Pancreas (tissue), 10 donors: ENCODE measurements at regions not wholly inside any gene's neighbourhood (a gene's known extent, or its start where the extent isn't known, plus 50 kb on each side); places are given as distances from the start of the nearest gene placed in this dataset.

Source experiments
- ATAC-seq, 4 donors: fragments of 200-7000 bp; cut with Tn5 transposase; one replicate each; pipeline versions ENCODE4 v1.8.0 to v1.9.1; 2020; ENCODE audit warnings: mild to moderate bottlenecking in 4 of 4, moderate library complexity in 4 of 4
- DNase-seq, 6 donors: peaks; one replicate each; pipeline ENCODE4 v3.0.0-alpha.2; 2020
- FAIRE-seq: peaks from 2 replicates; lab custom pipeline; 2012; peaks lifted over from hg19 to GRCh38; lab: Jason Lieb, UNC
- H3K27ac ChIP-seq, 4 donors: fragments of 200-600 bp; sonication (generic); 1 replicate in 3 of 4; 2 replicates in 1 of 4; pipeline versions ENCODE4 v1.5.0 to v1.8.0; 2020
- H3K27me3 ChIP-seq, 4 donors: fragments of 200-600 bp; one replicate each; pipeline ENCODE4 v1.8.0; 2021
- H3K36me3 ChIP-seq, 3 donors: fragments of 200-600 bp; sonication (generic) in 1 of 3; one replicate each; pipeline versions ENCODE4 v1.5.0 to v1.8.0; 2020 to 2021
- H3K4me1 ChIP-seq, 3 donors: fragments of 200-600 bp; one replicate each; pipeline ENCODE4 v1.8.0; 2021
- H3K4me3 ChIP-seq, 4 donors: fragments of 200-600 bp; sonication (generic) in 2 of 4; one replicate each; pipeline versions ENCODE4 v1.5.0 to v1.8.0; 2020 to 2021
- H3K9me3 ChIP-seq, 4 donors: fragments of 200-600 bp; one replicate each; pipeline ENCODE4 v1.8.0; 2021
- CTCF ChIP-seq, 4 donors: fragments of 200-600 bp; sonication (generic) in 3 of 4; IDR thresholded peaks; one replicate each; pipeline versions ENCODE4 v1.5.0 to v1.8.0; 2021; ENCODE audit warnings: antibody characterized with exemption in 4 of 4
- WGBS, 2 donors: extraction: QIAGEN DNeasy Blood & Tissue Kit; methylation state at CpG; one replicate each; pipeline ENCODE4 v1.1.7; 2013; 5-methylcytosine and 5-hydroxymethylcytosine counted together
- intact Hi-C, 3 donors: fragments of 100-400 bp; cut with DNase I; formaldehyde crosslinking; loops; one replicate each; pipeline versions ENCODE4 v1.11.1 to v1.14.2; 2022
- donor health status: healthy with polysubstance abuse.
- donor health status: DM: no; HTN: no; CAD: no; lungs with moderate emphysema.
- donor health status: DM: no; HTN: no; CAD: no.
- donor health status: control.
- donor health status: control.
- donor health status: Bipolar disorder and iron deficiency.
- donor health status: DM: yes; HTN: yes; CAD: no.
- donor health status: DM: no; HTN: no; CAD: no.
- donor health status: DM: no; HTN: no; CAD: no.
- donor health status: DM: yes; HTN: yes; CAD: no.

GRCh38 chr5:27144456-27144855, 106.1 kb upstream of the CDH9 start:
- Histone ChIP-seq H3K4me1 (no peaks in the 10 kb centered on the region), H3K9me3 (no peaks in the 10 kb centered on the region), H3K4me3 (no peak overlapping the region), H3K27ac (no peak overlapping the region), H3K27me3 (no peaks in the 10 kb centered on the region), H3K36me3 (no peaks in the 10 kb centered on the region)
- TF ChIP-seq CTCF (IDR thresholded peaks at IDR 0.05), result no peak
- FAIRE-seq (no peak), DNase-seq (no peak), ATAC-seq (no peak)
- 37 to 46% methylated on average over 2 of the region's 2 CpGs for WGBS, 2 donors
- intact Hi-C loops, result no loop called here

GRCh38 chr5:27140831-27141230, 102.4 kb upstream of the CDH9 start:
- TF ChIP-seq CTCF (IDR thresholded peaks at IDR 0.05), result no peak
- no peak for ATAC-seq
- Histone ChIP-seq H3K27ac (no peak overlapping the region), H3K4me1 (no peaks in the 10 kb centered on the region), H3K9me3 (no peaks in the 10 kb centered on the region), H3K4me3 (no peak overlapping the region), H3K27me3 (no peaks in the 10 kb centered on the region), H3K36me3 (no peaks in the 10 kb centered on the region)
- no peak for FAIRE-seq
- intact Hi-C loops, result no loop called here
- WGBS, 2 donors, result 41 to 43% methylated on average over 1 of the region's 1 CpG
- DNase-seq, result no peak

- Histone ChIP-seq H3K27me3 (no peaks in the 10 kb centered on the region), H3K4me1 (no peaks in the 10 kb centered on the region), H3K4me3 (no peak overlapping the region), H3K27ac (no peak overlapping the region), H3K9me3 (no peaks in the 10 kb centered on the region), H3K36me3 (no peaks in the 10 kb centered on the region)
- DNase-seq (no peak), ATAC-seq (no peak), FAIRE-seq (no peak)
- no peak for TF ChIP-seq CTCF (IDR thresholded peaks at IDR 0.05)
- intact Hi-C loops, result no loop called here
- WGBS, 2 donors, result 43 to 66% methylated on average over 1 of the region's 1 CpG
These were observed 92.2 kb upstream of the CDH9 start for GRCh38 chr5:27130587-27130986.

- no peak overlapping the region for H3K4me3 ChIP-seq
- H3K9me3 ChIP-seq, result no peaks in the 10 kb centered on the region
- 47 to 75% methylated on average over 1 of the region's 1 CpG for WGBS, 2 donors
- intact Hi-C loops, result no loop called here
- no peak for ATAC-seq
- FAIRE-seq, result no peak
- no peak for DNase-seq
- no peaks in the 10 kb centered on the region for H3K27me3 ChIP-seq
- H3K27ac ChIP-seq, result no peak overlapping the region
- no peaks in the 10 kb centered on the region for H3K4me1 ChIP-seq
- no peaks in the 10 kb centered on the region for H3K36me3 ChIP-seq
- no peak for TF ChIP-seq CTCF (IDR thresholded peaks at IDR 0.05)
These were observed 91.5 kb upstream of the CDH9 start for GRCh38 chr5:27129926-27130325.

GRCh38 chr5:27125856-27126255, 87.5 kb upstream of the CDH9 start:
- DNase-seq, result no peak
- intact Hi-C loops, result no loop called here
- FAIRE-seq, result no peak
- no peak for TF ChIP-seq CTCF (IDR thresholded peaks at IDR 0.05)
- H3K36me3 ChIP-seq, result no peaks in the 10 kb centered on the region
- no peak for ATAC-seq
- H3K4me1 ChIP-seq, result no peaks in the 10 kb centered on the region
- WGBS, 2 donors, result 59 to 78% methylated on average over 2 of the region's 2 CpGs
- H3K27ac ChIP-seq, result no peak overlapping the region
- no peak overlapping the region for H3K4me3 ChIP-seq
- H3K27me3 ChIP-seq, result no peaks in the 10 kb centered on the region
- no peaks in the 10 kb centered on the region for H3K9me3 ChIP-seq
